ENCODE measurements at regions not wholly inside any gene's neighbourhood (a gene's known extent, or its start where the extent isn't known, plus 50 kb on each side); places are given as distances from the start of the nearest gene placed in this dataset.
"Not testable (repeated sequence)": the region's sequence is repeated elsewhere in the genome, so short reads cannot be mapped to it uniquely, and the experiment has no call there.

DNA sequence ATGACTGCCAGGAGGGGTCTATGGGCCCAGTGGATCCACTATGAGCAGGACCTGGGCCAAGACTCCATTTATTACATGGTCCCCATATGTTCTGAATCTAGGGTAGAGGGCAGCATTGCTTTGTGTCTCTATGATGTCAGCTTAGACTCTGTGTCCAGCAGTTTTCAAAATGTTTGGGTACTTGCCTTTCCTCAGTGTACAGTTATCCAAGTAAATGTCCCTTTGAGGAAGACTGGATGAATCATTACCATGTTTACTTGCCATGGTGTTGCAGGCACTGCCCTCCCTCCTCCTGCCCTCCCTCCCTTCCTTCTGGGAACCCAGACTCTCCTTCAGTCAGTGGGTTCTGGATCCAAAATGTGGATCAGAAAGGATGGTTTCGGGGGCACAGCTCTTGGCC, 108.6 kb downstream of the NRN1 start:
- no peak for DNase-seq

DNA sequence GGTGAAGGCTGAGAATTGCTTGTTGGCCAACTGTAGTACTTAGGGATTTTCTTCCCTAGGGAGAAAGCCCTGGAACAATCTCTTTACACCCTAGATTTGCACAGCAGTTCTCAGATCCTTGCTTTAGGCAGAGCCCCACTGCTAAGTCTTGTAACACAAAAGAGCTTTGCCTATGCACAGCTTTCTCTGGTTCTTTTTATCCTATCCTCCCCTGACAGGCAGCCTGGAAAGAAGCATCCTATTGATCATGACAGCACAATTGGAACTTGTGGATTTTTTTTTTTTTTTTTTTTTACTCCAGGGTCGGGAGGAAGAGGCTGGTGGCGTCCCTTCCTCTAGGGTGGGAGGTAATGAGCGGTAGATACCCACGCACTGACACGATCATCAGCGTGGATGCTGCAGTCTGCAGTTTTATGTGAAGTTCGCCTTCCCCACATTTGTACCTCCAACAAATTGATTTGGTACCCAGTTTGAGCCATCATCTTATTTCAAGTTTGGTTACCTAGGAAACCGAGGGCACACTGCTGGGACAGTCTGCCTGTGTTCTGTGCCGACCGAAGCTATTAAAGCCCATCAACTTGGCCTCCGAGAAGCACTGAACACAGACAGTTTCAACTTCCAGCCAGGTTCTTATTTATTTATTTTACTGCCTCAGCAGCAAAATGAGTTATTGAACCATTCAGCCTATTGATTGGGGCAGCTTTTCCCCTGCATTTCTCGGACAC, 110.1 kb downstream of the NRN1 start:
- DNase-seq = no peak

DNA sequence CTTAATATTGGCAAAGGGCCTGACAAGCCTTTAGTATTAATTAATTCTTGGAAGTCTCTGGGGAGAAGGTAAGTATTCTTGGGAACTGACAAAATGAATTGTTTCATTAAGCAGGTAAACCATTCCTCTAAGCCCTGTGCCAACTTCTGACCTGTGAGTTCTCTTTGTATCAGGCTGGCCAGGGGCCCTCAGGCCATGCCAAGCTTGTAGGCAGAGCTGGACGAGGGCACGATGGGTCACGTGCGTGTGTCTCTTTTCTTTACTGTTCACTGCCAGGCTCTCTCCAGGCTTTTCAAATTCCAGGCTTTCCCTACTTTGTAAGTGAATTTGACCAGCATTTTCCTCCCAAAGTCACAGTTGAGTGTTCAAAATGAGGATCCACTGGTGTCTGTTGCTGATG, 112.4 kb downstream of the NRN1 start:
- DNase-seq = no peak

DNA sequence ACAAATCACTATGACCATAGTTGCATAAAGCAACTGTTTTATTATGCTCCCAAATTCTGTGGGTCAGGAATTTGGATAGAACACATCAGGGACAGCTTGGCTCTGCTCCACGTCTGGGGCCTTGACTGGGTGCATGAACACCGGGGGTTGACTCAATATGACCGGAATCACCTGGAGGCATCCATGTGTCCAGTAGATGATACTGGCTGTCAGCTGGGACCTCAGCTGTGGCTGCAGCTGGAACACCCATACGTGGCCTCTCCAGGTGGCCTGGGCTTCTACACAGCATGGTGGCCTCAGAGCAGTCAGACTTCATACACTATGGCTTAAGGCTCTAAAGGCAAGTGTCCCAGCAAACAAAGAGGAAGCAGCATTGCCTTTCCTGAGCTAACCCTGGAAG, 113.4 kb downstream of the NRN1 start:
- no peak for DNase-seq

DNA sequence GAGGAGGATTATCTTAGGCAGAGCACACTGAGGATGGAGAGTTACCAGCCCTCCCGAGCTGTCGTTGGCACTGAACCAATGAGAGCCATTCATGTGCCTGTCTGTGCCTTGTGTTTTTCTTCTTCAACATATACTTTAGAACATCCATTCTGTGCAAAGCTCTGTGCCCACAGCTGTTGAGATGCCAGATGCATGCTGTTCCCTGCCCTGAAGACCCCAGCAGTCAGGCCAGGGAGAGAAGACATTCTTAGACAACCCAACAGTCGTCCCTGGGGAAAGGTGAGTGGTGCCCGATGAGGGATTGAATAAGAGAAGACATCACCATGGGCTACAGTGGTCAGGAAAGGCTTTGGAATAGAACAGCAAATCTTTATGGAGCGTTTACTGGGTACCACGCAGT, 114.1 kb downstream of the NRN1 start:
- DNase-seq = no peak

DNA sequence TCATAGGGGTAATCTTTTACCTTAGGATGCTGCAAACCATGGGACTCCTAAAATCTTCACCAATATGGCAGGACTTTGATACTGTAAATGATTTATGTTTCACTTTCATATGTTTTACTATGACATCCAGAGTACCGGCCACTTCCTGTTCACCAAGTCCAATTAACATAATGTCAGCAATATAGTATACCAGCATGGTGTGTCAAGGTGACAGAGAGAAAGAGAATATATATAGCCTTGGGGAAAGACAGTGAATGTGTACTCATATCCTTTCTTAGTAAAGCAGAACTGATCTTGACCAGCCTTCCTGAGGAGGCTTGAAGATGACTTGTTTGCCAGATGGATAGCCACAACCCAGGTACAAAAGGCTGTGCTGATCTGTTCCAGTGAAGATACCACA, 127.9 kb downstream of the NRN1 start:
- DNase-seq = no peak

DNA sequence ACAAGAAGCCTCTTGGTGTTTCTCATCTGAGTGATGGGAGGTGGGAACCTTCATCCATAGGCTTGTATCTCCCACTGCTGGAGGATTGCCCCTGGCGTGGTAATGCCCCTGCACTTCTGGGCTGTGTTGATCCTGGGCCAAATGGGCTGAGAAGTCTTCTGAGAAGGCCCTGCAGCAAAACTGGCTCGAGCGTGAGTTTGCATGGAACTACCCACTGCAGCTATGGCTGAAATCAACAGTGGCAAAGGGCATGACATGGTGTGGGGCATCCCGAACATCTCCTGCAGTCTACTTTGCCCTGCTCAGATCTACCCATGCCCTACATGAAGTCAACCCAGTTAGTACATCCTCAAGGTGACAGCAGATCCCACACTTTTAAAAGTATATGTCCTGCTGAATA, 130.6 kb downstream of the NRN1 start:
- DNase-seq = no peak

DNA sequence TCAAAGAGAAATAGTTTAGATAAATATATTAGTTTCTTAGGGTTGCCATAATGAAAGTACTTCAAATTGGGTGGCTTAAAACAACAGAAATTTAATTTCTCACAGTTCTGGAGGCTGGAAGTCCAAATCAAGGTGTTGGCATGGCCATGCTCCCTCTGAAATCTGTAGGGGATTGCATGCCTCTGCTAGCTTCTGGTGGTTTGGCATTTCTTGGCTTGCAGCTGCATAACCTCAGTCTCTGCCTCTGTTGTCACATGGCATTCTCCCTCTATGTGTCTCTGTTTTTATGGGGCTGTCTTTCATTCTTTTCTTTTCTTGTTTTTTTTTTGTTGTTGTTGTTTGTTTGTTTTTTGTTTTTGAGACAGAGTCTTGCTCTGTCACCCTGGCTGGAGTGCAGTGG, 132.7 kb downstream of the NRN1 start:
- not testable (repeated sequence) for DNase-seq

DNA sequence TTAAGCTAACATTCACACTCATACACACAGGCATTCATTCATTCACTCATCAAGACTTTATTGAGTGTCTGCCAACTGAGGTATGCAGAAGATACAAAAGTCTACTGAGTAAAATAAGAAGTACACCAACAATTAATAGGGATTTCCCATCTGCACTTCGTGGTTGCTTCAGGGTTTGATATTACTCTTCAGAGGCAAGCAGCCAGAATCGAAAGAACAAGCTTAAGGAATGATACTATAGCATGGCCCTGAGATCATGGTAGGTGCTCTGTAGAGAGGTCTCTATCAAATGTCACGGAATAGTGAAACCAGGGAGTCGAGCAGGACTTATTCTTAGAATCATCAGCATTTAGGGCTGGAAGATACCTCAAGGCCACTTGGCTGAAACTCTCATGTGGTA, 135.4 kb downstream of the NRN1 start:
- no peak for DNase-seq

DNA sequence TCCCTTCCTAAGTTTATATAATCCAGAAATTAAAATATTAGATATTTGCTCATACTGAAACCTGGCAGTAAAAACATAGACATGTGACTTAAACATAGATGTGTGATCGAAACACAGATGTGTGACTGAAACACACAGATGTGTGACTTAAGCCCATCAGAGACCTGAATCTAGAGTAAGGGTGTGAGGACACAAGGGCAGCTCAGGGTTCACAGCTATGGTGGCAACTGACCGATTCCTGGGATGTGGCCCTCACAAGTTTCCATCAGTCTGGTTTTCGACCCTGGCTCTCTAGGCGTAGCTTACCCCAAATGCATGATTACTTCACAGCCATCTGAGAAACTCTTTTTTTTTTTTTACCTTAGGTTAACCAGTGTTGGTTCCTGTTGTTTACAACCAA, 137.0 kb downstream of the NRN1 start:
- no peak for DNase-seq

DNA sequence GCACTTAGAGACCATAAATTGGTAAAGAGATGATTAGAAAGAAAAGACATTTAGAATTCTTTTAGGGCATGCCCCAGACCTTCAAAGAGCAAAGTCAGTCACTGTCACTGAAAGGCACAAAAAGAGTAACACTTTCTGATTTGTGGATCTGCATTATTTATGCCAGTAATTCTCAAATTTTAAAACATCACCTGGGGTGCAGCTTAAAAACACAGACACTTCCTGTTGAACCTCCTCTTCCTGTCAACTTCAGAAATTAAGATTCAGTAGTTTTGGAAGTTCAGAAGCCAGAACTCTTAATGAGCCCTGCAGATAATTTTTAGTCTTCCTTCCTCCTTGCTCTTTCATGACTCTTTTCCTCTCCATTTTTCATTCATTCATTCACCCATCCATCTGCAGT, 137.5 kb downstream of the NRN1 start:
- no peak for DNase-seq

DNA sequence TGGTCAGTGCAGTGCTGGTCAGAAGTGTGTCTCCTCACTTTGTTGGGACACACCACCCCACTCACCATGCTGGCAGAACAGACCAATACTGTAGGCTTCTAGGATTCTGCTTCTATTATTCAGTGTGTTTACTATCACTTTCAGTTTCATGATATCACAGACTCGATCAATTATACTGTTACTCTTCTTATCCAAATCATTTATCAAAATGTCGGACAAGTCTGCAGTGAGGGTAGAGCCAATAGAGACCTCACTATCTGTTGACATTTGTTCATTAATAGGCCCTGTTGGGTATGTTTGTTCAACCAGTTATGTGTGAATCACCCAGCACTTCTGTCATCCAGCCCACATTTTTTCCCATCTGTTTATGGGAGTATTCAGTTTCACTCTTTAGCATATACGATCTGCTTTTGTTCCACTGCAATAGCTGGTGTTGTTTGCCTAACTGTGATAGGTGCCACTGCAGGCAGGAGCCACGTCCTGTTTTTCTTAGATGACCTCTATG, 140.1 kb downstream of the NRN1 start:
- no peak for DNase-seq

DNA sequence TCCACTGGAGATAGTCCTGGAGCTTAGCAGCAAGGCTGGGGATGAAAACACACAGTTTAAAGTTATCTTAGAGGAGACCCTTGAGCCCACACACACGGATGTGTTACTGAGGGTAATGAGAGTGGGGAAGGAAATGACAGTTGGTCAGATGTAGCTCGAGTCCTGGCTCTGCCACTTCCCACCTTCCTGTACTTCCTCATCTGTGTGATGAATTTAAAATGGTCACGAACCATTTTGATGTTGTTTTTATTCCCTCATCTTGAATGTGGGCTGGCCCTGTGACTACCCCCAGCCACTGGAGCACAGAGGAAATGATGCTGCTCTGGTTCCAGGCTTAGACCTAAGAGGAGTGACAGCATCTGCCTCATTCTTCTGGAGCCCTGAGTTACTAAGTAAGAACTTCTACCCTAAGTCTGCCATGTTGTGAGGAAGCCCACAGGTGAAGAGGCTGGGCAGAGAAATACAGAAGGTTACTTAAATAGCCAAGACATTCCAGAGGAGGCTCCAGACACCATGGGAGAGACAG, 141.2 kb downstream of the NRN1 start:
- DNase-seq = no peak

DNA sequence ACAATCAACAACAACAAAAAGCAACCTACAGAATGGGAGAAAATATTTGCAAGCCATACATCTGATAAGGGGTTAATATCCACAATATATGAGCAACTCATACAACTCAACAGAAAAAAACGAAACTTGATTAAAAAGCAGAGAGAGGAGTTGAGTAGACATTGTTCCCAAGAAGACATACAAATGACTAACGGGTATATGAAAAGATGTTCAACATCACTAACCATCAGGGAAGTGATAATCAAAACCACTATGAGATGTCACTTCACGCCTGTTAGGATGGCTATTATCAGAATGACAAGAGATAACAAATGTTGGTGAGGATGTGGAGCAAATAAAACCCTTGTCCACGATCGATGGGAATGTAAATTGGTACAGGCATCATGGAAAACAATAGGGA, 145.9 kb downstream of the NRN1 start:
- DNase-seq = no peak

DNA sequence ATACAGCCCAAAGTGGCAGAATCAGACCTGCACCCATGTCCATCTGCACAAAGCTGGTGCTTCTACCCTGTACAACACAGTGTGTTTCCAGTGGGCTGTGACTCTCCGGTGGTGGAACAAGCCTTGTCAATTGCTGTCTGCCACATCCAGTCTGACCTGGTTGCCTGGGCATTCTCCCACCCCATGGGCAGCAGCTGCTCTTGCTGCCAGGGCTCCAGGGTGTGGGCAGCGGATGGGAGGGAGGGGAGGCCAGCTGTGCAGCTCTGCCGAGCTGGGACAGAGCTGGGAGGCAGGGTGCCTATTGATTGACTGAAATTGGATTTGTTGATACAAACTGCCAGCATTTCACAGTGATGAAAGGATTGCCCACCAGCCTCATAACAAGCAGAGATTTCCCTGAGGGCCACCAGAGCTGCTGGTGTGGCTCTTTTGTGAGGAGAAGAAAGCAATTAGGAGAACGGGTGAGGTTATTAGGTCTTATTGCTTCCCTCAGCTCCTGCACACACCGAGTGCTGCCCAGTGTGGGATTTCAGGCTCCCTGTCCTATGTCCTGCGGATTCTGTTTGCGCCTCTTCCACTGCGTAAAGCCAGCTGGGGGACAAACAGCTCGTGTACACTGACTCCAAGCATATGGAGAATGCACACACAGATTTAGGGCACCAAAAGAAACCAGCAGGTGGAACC, 150.8 kb downstream of the NRN1 start:
- DNase-seq = no peak

DNA sequence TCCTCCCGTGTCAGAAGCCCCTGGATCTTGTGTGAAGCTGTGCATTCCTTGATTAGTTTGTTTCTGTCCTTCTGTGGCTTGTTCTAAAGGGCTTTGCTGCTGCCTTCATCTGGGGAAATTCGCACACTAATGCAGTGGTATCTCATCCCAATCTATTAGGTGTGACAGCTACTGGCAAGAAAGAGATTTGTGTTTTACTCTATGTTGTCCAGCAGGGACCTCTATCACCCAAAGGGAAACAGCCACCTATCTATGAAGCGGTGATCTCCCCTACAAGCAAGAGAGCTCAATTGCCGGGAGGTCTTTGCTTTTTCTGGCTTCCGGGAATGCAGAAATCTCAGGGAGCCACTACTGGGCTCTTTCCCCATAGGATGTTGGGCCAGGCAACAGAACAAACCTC, 151.8 kb downstream of the NRN1 start:
- DNase-seq = no peak

DNA sequence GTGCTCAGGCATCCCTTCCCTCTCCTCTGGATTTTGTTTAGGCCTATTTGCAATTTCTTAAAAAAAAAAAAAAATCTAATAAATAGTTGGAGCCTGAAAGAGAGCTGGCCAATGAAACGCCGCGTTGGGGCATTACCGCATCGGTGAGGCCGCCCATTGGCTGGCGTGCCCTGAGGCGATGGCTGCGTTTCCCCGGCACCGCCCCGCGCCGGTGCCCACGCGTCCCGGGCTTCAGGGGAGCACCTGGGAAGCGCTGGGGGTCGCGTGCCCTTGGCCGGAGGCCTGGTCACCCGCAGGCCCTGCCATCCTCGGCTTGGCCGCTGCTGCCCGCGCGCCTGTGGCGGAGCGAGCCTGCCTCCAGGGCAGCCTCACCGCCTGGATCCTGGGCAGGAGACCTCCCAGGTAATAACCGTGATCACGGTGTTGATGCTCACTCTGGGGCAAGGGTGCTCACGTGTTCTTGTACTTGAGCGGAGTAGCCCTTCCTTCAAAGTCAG, 155.4 kb downstream of the NRN1 start:
- DNase-seq = peak; percentile 45

DNA sequence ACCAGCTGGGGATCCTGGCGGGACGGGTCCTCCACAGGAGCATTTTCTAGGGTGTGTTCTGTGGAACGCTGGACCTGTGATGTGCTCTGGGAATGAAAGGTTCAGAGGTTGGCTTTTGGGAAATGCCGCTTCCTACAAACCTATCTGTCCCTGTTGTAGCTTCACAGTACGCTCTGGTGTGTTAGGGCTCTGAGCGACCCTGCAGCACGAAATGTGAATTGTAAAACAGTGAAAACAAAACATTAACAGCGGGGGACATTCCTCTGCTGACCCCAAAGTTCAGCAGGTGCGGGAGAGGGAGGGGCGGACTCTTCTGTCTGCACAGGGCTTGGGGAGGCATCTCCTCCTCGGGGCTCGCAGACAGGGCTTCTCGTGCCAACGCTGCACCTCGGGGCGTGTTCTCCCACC, 155.9 kb downstream of the NRN1 start:
- DNase-seq = no peak

DNA sequence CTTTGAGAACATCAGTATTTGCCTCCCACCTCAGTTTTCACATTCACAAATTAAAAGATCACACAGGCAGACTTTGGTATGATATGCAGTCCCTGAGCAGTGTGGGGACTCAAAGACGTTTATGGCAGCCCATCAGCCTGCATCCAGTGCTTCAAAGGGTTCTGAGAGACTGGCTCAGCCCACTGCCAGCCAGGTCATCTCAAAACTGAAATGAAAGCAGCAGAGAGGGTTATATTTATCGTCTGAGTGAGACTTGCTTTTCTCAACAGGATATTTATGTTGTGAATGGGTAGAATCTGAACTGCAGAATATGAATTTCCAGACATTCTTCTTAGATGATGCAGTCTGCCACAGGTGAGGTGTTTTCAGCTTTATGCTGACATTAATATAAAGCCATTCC, 159.8 kb downstream of the NRN1 start:
- DNase-seq = no peak

DNA sequence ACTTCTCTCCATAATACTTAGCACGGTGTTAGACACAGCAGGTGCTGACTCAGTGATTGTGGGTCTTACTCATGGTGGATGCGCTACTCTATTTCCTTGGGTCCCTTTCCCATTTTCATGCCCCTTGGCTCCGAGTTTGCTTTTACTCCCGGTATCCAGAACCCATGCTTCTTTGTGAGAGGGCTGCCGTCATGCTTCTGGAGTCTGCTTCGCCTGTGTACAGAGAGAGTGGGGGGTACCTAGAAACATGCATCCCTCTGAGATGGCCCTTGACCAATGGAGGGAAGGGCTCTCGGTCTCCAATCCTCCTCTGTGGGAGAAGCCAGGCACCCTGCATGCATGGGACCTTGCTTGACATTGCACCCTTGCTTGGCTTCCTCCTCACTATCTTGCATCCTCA, 160.4 kb downstream of the NRN1 start:
- no peak for DNase-seq

DNA sequence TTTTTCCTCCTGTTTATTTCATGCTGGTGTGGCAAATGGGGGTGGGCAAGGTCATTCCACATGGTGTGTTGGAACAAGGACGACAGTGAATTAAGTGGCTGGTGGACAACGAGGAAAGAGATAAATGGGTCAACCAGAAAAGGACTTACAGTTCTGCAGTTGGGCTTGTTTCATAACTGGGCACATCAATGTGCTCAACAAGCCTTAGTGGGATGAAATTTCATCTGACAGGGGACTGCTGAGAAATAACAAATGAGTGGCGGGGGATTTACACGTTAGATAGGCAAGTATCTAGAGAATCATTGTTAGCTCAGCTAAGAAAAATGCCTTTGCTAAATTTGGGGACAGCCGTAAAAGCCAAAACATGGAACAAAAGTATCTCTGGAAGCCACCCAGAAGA, 163.6 kb downstream of the NRN1 start:
- no peak for DNase-seq

DNA sequence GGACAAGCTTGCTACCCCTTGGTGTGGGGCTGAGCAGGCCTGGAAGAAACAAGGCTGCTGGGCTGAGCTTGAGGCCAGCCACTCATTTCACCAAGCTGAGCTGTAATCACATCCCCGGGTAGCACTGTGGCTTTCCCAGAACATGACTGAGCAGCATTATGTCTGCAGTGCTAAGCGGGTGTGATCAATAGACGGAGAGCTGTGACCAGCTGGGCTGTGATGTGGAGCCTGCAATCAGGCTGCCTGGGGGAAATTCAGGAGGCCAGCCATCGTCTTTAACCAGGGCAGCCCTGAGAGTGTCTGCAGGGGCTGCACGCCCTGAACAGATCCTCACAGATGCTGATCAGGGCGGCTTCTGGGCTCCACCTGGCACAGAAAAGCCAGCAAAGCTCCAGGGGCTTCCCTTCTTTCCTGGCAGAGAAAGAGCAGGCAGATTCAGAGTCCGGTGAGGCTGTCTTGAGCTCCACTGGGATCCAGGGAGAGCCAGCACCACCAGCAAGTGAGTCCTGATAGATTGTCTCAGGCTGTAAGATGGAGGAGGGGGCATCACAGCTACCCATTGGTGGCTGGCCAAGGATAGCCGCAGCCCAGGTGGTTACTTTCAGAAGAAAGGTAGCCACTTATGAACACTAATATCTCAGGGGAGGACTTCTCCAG, 165.9 kb downstream of the NRN1 start:
- DNase-seq = no peak
